ENCODE measurements at regions not wholly inside any gene's neighbourhood (a gene's known extent, or its start where the extent isn't known, plus 50 kb on each side); places are given as distances from the start of the nearest gene placed in this dataset.

DNA sequence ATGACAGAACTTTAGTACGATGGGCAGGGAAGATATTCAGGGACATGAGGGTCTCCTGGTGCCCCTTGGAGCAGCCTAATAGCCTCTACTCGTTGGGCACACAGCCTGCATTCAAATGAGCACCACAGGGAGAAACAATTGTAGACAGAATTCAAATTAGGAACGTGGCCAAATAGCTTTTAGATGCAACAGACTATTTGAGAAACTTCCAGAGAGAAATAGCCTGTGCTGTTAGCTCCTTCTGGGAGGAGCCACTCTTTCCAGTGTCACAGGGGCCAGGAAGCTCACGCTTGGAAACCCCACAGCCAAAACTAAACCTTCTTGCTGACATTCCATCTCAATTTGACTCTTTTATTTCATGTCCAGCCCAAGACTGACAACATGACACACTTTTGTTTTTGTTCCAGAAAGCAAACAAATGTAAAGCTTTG is 114.5 kb downstream of the RPAP3 start:
- TF ChIP-seq, protein P1, sequence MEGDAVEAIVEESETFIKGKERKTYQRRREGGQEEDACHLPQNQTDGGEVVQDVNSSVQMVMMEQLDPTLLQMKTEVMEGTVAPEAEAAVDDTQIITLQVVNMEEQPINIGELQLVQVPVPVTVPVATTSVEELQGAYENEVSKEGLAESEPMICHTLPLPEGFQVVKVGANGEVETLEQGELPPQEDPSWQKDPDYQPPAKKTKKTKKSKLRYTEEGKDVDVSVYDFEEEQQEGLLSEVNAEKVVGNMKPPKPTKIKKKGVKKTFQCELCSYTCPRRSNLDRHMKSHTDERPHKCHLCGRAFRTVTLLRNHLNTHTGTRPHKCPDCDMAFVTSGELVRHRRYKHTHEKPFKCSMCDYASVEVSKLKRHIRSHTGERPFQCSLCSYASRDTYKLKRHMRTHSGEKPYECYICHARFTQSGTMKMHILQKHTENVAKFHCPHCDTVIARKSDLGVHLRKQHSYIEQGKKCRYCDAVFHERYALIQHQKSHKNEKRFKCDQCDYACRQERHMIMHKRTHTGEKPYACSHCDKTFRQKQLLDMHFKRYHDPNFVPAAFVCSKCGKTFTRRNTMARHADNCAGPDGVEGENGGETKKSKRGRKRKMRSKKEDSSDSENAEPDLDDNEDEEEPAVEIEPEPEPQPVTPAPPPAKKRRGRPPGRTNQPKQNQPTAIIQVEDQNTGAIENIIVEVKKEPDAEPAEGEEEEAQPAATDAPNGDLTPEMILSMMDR (IDR thresholded peaks at IDR 0.05): no peak
- TF ChIP-seq POLR2A (IDR thresholded peaks at IDR 0.05): no peak
